ENCODE measurements at regions not wholly inside any gene's neighbourhood (a gene's known extent, or its start where the extent isn't known, plus 50 kb on each side); places are given as distances from the start of the nearest gene placed in this dataset.
A peak's percentile ranks its signal among the peaks of the same experiment; 100 is the strongest.

GRCh38 chr13:105587786-105588185 is 947.7 kb downstream of the EFNB2 start:
- TF ChIP-seq, protein P1, sequence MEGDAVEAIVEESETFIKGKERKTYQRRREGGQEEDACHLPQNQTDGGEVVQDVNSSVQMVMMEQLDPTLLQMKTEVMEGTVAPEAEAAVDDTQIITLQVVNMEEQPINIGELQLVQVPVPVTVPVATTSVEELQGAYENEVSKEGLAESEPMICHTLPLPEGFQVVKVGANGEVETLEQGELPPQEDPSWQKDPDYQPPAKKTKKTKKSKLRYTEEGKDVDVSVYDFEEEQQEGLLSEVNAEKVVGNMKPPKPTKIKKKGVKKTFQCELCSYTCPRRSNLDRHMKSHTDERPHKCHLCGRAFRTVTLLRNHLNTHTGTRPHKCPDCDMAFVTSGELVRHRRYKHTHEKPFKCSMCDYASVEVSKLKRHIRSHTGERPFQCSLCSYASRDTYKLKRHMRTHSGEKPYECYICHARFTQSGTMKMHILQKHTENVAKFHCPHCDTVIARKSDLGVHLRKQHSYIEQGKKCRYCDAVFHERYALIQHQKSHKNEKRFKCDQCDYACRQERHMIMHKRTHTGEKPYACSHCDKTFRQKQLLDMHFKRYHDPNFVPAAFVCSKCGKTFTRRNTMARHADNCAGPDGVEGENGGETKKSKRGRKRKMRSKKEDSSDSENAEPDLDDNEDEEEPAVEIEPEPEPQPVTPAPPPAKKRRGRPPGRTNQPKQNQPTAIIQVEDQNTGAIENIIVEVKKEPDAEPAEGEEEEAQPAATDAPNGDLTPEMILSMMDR (IDR thresholded peaks at IDR 0.05; ENCODE audit: unreplicated experiment in 3 of 3), result no peak
- Mint-ChIP-seq H3K27ac (peak overlapping the region in 2 of 3 experiments; percentile 44 to 54), H3K4me3 (no peak overlapping the region), H3K36me3 (ENCODE audit: low read depth) (no peaks in the 10 kb centered on the region), H3K27me3 (ENCODE audit: low read depth) (no peaks in the 10 kb centered on the region), H3K9me3 (no peaks in the 10 kb centered on the region), H3K4me1 (no peaks in the 10 kb centered on the region)

DNA sequence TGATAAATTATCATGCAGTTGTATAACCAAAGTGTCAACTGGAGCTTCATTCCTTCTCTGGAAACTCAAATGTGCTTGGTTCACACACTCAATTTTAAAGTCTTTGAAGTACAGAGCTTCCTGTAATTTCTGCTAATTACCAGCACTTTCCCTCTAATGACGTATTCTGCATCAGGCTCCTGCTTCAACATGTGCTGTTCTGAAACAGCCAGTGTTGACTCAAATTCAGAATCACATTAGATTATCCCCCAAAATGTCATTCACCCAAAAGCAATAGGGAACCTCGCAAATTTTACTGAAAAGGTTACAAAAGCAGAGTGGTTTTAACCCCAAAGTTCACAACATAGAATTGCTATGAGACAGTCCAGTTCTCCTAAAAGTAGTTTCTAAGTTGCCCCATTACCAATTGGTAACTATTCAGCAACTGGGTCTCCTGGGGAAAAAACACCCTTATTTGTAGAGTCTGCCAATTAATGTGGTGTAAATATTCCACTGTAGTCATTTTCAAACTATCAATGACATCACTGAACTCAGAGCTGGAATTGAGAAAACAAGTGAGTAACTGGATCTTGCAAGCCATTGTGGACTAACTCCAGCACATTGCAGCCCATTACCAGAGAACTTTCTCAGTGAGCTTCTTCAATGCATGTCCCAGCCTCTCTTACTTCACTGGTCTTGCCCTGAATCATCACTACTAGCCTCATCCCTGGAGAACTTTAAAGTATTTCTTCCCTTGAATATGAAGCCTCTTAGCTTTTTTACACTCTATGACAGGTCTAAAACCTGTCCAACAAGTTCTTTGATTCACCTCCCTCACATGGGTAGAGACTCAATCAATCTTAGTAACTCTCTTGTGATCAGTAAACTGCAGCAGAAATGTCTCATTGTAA is 955.4 kb downstream of the EFNB2 start:
- Mint-ChIP-seq H3K27me3 (ENCODE audit: low read depth) (peaks cover 7% of the 10 kb centered on the region), H3K27ac (peak overlapping the region in 2 of 3 experiments; percentile 7 to 79), H3K36me3 (ENCODE audit: low read depth) (no peaks in the 10 kb centered on the region), H3K4me3 (no peak overlapping the region), H3K4me1 (no peaks in the 10 kb centered on the region), H3K9me3 (peaks cover 10% of the 10 kb centered on the region)
- TF ChIP-seq, protein P1 (IDR thresholded peaks at IDR 0.05; ENCODE audit: unreplicated experiment in 3 of 3), result no peak

GRCh38 chr13:105573136-105573535 is 962.3 kb downstream of the EFNB2 start:
- TF ChIP-seq, protein P1 (IDR thresholded peaks at IDR 0.05; ENCODE audit: unreplicated experiment in 3 of 3), result no peak
- Mint-ChIP-seq H3K4me1 (no peaks in the 10 kb centered on the region), H3K9me3 (peaks cover 11% of the 10 kb centered on the region), H3K27me3 (ENCODE audit: low read depth) (peaks cover 7% of the 10 kb centered on the region), H3K27ac (no peak overlapping the region), H3K4me3 (no peak overlapping the region), H3K36me3 (ENCODE audit: low read depth) (peaks cover 5% of the 10 kb centered on the region)

DNA sequence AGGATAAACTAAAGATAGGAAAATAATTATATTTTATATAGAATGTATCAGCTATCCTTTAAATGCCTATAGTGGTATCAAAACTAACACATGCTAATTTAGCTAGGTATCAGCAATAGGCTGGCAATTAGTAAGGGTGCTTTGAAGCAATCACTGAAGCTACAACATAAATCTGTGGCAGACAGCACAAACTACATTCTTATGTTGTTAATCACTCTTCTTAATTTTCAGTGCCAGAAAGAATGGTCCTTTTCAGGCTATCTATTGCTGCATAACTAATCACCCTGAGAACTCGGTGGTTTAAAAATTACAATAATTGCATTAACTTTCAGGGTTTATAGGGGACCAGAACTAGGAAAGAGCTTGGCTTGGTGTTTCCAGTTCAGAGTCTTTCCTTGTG is 963.1 kb downstream of the EFNB2 start:
- peaks cover 7% of the 10 kb centered on the region for H3K27me3 Mint-ChIP-seq (ENCODE audit: low read depth)
- TF ChIP-seq, protein P1 (IDR thresholded peaks at IDR 0.05; ENCODE audit: unreplicated experiment in 3 of 3), result no peak
- peaks cover 11% of the 10 kb centered on the region for H3K9me3 Mint-ChIP-seq
- H3K36me3 Mint-ChIP-seq (ENCODE audit: low read depth), result peaks cover 5% of the 10 kb centered on the region
- H3K27ac Mint-ChIP-seq, result no peak overlapping the region
- no peaks in the 10 kb centered on the region for H3K4me1 Mint-ChIP-seq
- H3K4me3 Mint-ChIP-seq, result no peak overlapping the region

GRCh38 chr13:105569816-105570215 is 965.6 kb downstream of the EFNB2 start:
- no peaks in the 10 kb centered on the region for H3K27me3 Mint-ChIP-seq (ENCODE audit: low read depth)
- peaks cover 8% of the 10 kb centered on the region for H3K4me1 Mint-ChIP-seq
- no peak overlapping the region for H3K4me3 Mint-ChIP-seq
- H3K9me3 Mint-ChIP-seq, result peaks cover 6% of the 10 kb centered on the region
- peaks cover 5% of the 10 kb centered on the region for H3K36me3 Mint-ChIP-seq (ENCODE audit: low read depth)
- no peak overlapping the region for H3K27ac Mint-ChIP-seq
- TF ChIP-seq, protein P1 (IDR thresholded peaks at IDR 0.05; ENCODE audit: unreplicated experiment in 3 of 3), result no peak
